ENCODE measurements at regions not wholly inside any gene's neighbourhood (a gene's known extent, or its start where the extent isn't known, plus 50 kb on each side); places are given as distances from the start of the nearest gene placed in this dataset.
A peak's percentile ranks its signal among the peaks of the same experiment; 100 is the strongest.

- no peaks in the 10 kb centered on the region for H3K4me1 ChIP-seq (ENCODE audit: insufficient read depth, poor library complexity, severe bottlenecking)
- H3K36me3 ChIP-seq (ENCODE audit: low read depth): no peaks in the 10 kb centered on the region
- TF ChIP-seq, protein P1, sequence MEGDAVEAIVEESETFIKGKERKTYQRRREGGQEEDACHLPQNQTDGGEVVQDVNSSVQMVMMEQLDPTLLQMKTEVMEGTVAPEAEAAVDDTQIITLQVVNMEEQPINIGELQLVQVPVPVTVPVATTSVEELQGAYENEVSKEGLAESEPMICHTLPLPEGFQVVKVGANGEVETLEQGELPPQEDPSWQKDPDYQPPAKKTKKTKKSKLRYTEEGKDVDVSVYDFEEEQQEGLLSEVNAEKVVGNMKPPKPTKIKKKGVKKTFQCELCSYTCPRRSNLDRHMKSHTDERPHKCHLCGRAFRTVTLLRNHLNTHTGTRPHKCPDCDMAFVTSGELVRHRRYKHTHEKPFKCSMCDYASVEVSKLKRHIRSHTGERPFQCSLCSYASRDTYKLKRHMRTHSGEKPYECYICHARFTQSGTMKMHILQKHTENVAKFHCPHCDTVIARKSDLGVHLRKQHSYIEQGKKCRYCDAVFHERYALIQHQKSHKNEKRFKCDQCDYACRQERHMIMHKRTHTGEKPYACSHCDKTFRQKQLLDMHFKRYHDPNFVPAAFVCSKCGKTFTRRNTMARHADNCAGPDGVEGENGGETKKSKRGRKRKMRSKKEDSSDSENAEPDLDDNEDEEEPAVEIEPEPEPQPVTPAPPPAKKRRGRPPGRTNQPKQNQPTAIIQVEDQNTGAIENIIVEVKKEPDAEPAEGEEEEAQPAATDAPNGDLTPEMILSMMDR (IDR thresholded peaks at IDR 0.05; ENCODE audit: poor library complexity, severe bottlenecking): no peak
- peak; percentile 70 for ATAC-seq (ENCODE audit: low read depth)
- no peak overlapping the region for H3K4me3 ChIP-seq (ENCODE audit: severe bottlenecking)
- no peak overlapping the region for H3K27ac ChIP-seq (ENCODE audit: poor library complexity, severe bottlenecking)
- H3K27me3 ChIP-seq (ENCODE audit: insufficient read depth, poor library complexity, severe bottlenecking): no peaks in the 10 kb centered on the region
- no peak for DNase-seq (ENCODE audit: low spot score)
- H3K9me3 ChIP-seq (ENCODE audit: severe bottlenecking): no peaks in the 10 kb centered on the region
These were observed 744.4 kb downstream of the KCNJ3 start for GRCh38 chr2:155442755-155443372.

DNA sequence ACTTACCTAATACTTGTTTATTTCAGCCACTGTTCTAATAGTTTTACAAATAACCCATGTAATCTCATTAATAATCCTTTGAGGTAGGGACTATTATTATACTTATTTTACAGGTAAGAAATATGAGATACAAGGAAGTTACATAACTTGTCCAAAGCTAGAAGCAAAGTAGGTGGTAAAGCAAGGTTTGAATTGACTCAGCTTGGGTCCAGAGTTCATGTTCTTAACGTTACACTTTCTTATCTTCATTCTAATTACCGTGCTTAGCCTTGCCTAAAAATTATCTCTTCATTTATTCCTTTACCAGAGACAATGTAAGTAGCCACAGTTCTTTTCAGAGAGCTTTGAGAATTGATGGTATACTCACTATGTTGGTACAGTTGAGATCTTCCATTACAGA is 743.6 kb downstream of the KCNJ3 start:
- ATAC-seq (ENCODE audit: low read depth) (no peak), DNase-seq (ENCODE audit: low spot score) (no peak)
- H3K27ac ChIP-seq (ENCODE audit: poor library complexity, severe bottlenecking): no peak overlapping the region
- no peaks in the 10 kb centered on the region for H3K4me1 ChIP-seq (ENCODE audit: insufficient read depth, poor library complexity, severe bottlenecking)
- TF ChIP-seq, protein P1 (IDR thresholded peaks at IDR 0.05; ENCODE audit: poor library complexity, severe bottlenecking): no peak
- no peak overlapping the region for H3K4me3 ChIP-seq (ENCODE audit: severe bottlenecking)
- no peaks in the 10 kb centered on the region for H3K9me3 ChIP-seq (ENCODE audit: severe bottlenecking)
- no peaks in the 10 kb centered on the region for H3K36me3 ChIP-seq (ENCODE audit: low read depth)
- H3K27me3 ChIP-seq (ENCODE audit: insufficient read depth, poor library complexity, severe bottlenecking): no peaks in the 10 kb centered on the region

DNA sequence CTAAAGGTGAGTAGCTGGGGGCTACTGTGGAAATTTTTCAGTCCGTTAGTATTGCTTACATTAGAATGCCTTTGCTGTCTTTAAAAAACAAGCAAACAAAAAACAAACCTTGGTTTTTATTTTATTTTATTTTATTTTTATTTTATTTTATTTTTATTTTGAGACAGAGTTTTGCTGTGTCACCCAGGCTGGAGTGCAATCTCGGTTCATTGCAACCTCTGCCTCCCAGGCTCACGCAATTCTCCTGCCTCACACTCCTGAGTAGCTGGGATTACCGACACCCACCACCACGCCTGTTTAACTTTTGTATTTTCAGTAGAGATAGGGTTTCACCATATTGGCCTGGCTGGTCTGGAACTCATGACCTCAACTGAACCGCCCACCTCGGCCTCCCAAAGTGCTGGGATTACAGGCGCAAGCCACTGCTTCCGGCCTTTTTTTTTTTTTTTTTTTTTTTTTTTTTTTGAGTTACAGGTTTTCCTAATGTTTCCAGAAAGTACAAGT is 732.6 kb downstream of the KCNJ3 start:
- Histone ChIP-seq H3K4me1 (ENCODE audit: insufficient read depth, poor library complexity, severe bottlenecking) (no peaks in the 10 kb centered on the region), H3K27ac (ENCODE audit: poor library complexity, severe bottlenecking) (no peak overlapping the region), H3K4me3 (ENCODE audit: severe bottlenecking) (no peak overlapping the region), H3K36me3 (ENCODE audit: low read depth) (no peaks in the 10 kb centered on the region), H3K27me3 (ENCODE audit: insufficient read depth, poor library complexity, severe bottlenecking) (no peaks in the 10 kb centered on the region), H3K9me3 (ENCODE audit: severe bottlenecking) (no peaks in the 10 kb centered on the region)
- DNase-seq (ENCODE audit: low spot score) (no peak), ATAC-seq (ENCODE audit: low read depth) (no peak)
- TF ChIP-seq, protein P1 (IDR thresholded peaks at IDR 0.05; ENCODE audit: poor library complexity, severe bottlenecking): no peak

DNA sequence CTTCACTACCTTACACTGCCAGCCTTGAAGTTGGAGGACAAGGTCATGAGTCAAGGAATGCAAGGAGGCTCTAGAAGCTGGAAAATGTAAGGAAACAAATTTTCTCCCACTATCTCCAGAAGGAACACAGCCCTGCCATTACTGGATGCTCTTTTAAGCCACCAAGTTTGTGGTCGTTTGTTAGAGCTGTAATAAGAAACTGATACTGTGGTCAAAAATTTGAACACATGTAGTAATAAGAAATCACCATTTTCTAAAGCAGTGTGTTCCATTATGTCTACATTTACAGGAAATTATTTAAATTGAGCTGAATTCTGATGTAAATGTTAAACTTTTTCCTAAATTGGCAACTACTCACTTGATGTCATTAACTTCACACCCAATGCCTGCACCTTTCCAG is 729.0 kb downstream of the KCNJ3 start:
- no peaks in the 10 kb centered on the region for H3K36me3 ChIP-seq (ENCODE audit: low read depth)
- H3K27me3 ChIP-seq (ENCODE audit: insufficient read depth, poor library complexity, severe bottlenecking): no peaks in the 10 kb centered on the region
- no peaks in the 10 kb centered on the region for H3K9me3 ChIP-seq (ENCODE audit: severe bottlenecking)
- H3K27ac ChIP-seq (ENCODE audit: poor library complexity, severe bottlenecking): no peak overlapping the region
- H3K4me1 ChIP-seq (ENCODE audit: insufficient read depth, poor library complexity, severe bottlenecking): no peaks in the 10 kb centered on the region
- H3K4me3 ChIP-seq (ENCODE audit: severe bottlenecking): no peak overlapping the region
- TF ChIP-seq, protein P1 (IDR thresholded peaks at IDR 0.05; ENCODE audit: poor library complexity, severe bottlenecking): no peak
- DNase-seq (ENCODE audit: low spot score) (no peak), ATAC-seq (ENCODE audit: low read depth) (no peak)

- no peak overlapping the region for H3K27ac ChIP-seq (ENCODE audit: poor library complexity, severe bottlenecking)
- TF ChIP-seq, protein P1 (IDR thresholded peaks at IDR 0.05; ENCODE audit: poor library complexity, severe bottlenecking): no peak
- ATAC-seq (ENCODE audit: low read depth): no peak
- no peaks in the 10 kb centered on the region for H3K9me3 ChIP-seq (ENCODE audit: severe bottlenecking)
- no peaks in the 10 kb centered on the region for H3K36me3 ChIP-seq (ENCODE audit: low read depth)
- H3K4me3 ChIP-seq (ENCODE audit: severe bottlenecking): no peak overlapping the region
- H3K27me3 ChIP-seq (ENCODE audit: insufficient read depth, poor library complexity, severe bottlenecking): no peaks in the 10 kb centered on the region
- no peaks in the 10 kb centered on the region for H3K4me1 ChIP-seq (ENCODE audit: insufficient read depth, poor library complexity, severe bottlenecking)
- DNase-seq (ENCODE audit: low spot score): no peak
These were observed 726.0 kb downstream of the KCNJ3 start for GRCh38 chr2:155424518-155424917.
